LNCaP clone FGC (cell line): ENCODE measurements at regions not wholly inside any gene's neighbourhood (a gene's known extent, or its start where the extent isn't known, plus 50 kb on each side); places are given as distances from the start of the nearest gene placed in this dataset.

Experiments used
- DNase-seq: peaks from one replicate; pipeline ENCODE4 v3.0.0-alpha.2; 2011; ENCODE audit warnings: low read depth
- H3K4me3 ChIP-seq: 2 replicates; pipeline ENCODE4 v1.5.1; 2011; ENCODE audit warnings: mild to moderate bottlenecking, low read depth, low read length, control low read depth
- TF ChIP-seq, protein P1 (sequence below): IDR thresholded peaks from 2 replicates; pipeline ENCODE4 v1.5.1; 2012; ENCODE audit warnings: mild to moderate bottlenecking; ENCODE audit not compliant: control insufficient read depth, insufficient read depth; ENCODE audit errors: extremely low read depth

DNA sequence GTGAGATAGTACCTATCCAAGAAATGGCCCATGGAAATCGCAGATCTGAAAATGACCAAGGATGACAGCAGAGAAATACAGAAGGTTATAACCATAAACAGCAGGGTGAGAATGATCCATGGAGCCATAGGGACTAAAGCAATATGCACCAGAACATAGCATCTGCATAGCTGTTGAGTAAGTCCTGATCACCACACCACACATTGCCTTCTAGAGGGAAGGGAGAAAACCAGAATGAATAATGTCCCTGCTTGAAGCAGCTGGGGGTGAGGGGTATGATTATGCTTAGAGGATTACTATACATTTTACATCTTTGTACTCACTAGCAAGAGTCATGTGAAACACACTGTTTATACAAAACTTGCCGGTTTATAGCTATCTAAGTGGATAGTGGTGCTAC, 350.4 kb downstream of the MBD2 start:
- TF ChIP-seq, protein P1, sequence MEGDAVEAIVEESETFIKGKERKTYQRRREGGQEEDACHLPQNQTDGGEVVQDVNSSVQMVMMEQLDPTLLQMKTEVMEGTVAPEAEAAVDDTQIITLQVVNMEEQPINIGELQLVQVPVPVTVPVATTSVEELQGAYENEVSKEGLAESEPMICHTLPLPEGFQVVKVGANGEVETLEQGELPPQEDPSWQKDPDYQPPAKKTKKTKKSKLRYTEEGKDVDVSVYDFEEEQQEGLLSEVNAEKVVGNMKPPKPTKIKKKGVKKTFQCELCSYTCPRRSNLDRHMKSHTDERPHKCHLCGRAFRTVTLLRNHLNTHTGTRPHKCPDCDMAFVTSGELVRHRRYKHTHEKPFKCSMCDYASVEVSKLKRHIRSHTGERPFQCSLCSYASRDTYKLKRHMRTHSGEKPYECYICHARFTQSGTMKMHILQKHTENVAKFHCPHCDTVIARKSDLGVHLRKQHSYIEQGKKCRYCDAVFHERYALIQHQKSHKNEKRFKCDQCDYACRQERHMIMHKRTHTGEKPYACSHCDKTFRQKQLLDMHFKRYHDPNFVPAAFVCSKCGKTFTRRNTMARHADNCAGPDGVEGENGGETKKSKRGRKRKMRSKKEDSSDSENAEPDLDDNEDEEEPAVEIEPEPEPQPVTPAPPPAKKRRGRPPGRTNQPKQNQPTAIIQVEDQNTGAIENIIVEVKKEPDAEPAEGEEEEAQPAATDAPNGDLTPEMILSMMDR = no peak
- H3K4me3 ChIP-seq = no peak overlapping the region
- no peak for DNase-seq

DNA sequence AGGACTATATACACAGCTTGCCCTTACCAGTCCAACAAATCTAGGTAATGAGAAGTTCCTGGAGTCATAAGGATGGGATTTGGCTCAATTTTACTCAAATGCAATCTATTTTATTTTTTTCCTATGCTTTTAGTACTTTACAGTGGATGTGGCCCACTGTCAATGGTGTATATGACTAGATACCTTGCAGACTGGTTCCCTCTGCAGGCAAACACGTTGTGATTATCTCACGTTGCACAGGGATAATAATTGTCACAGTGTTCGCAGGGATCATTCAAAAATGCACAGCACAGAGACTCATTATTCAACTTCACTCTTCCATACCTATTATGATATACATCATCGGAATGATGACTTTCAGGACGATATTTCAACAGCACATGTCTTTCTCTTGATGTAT, 359.7 kb downstream of the MBD2 start:
- no peak overlapping the region for H3K4me3 ChIP-seq
- DNase-seq = no peak
- TF ChIP-seq, protein P1 = peak; percentile 64

DNA sequence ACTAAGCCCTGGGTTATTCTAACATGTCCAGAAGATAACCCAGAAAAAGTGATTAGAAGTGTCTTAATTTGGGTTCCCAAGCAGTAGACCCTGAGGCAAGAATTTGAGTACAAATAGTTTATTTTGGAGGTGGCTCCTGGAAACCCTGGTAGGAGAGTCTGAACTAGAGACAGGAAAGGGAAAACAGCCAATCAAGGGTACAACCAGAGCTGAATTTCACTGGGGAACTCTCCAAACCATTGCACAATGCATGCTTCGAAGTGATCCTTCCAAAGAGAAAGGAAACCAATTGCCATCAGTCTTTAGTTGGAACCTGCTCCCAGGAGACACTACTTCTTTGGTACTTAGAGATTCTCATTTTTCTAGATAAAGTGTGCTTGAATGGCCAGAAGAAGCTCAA, 361.5 kb downstream of the MBD2 start:
- H3K4me3 ChIP-seq = no peak overlapping the region
- TF ChIP-seq, protein P1 = no peak
- no peak for DNase-seq

DNA sequence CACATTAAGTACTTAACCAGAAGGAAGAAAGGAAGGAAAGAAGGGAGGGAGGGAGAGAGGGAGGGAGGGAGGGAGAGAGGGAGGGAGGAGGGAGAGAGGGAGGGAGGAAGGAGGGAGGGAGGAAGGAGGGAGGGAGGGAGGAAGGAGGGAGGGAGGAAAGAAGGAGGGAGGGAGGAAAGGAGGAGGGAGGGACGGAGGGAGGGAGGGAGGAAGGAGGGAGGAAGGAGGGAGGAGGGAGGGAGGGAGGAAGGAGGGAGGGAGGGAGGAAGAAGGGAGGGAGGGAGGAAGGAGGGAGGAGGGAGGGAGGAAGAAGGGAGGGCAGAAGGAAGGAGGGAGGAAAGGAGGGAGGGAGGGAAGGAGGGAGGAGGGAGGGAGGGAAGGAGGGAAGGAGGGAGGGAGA, 363.3 kb downstream of the MBD2 start:
- no peak for DNase-seq
- no peak overlapping the region for H3K4me3 ChIP-seq
- TF ChIP-seq, protein P1 = no peak

DNA sequence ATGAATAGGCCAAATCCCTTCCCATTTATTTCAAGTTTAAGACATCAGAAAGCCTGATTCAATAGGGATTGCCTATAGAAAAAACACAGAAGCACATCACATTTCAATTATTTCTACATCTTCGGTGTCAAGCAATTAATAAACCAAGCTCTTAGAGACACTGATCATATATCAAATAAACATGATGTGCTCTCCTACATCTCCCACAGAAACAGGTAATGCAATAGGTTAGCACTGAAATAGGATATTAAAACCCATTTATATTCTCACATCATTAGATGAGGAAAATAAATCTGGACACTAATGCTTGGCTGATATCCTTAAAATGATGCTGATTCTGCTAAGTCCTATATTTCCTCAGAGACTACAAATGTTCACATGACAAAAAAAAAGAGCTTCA, 364.7 kb downstream of the MBD2 start:
- DNase-seq = no peak
- TF ChIP-seq, protein P1 = no peak
- H3K4me3 ChIP-seq = no peak overlapping the region

DNA sequence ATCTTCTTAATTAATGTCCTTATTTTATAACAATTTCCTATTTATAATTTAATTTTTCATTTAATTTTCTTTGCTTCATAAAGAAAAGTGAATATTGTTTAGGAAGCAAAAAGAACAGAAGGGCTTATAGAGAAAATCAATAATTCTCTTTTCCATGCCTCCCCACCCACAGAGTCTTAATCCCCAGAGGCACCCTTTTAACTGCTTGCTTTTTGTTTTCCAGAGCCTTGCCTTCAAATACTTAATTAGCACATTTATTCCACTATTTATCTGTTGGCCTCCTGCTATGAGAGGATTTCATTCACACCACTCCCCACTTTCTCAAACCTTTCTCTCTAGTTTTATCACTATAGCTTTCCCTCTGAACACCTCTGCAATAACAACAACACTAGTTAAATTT, 373.6 kb downstream of the MBD2 start:
- TF ChIP-seq, protein P1 = no peak
- no peak for DNase-seq
- H3K4me3 ChIP-seq = no peak overlapping the region

DNA sequence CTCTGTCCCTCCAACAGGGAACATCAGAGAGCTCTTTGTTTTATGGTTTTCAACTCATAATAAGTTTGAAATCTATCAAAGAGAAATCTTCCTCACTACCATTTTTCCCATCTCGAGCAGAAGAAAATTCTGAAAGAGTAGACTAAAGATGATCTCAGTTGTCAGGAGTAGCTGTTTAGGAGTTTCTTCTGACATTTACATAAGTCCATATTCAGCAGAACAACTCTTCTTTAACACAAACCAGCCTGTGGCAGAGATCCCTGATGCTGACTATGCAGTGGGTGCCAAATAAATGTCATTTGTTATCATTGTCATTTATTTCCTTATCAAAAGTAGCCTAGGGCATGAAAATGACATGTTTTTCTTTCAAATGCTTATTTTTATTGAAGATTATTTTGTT, 380.7 kb downstream of the MBD2 start:
- no peak overlapping the region for H3K4me3 ChIP-seq
- TF ChIP-seq, protein P1 = no peak
- no peak for DNase-seq
